MM.1S (cell line): ENCODE measurements at regions not wholly inside any gene's neighbourhood (a gene's known extent, or its start where the extent isn't known, plus 50 kb on each side); places are given as distances from the start of the nearest gene placed in this dataset.

Experiments used
- EZH2 ChIP-seq: fragments of 300-600 bp; sonication (generic); optimal IDR thresholded peaks from 2 replicates; pipeline ENCODE3; 2017; ENCODE audit warnings: low read depth, mild to moderate bottlenecking, antibody characterized with exemption, low read length, mixed read lengths
- TF ChIP-seq, protein P1 (sequence below): fragments of 300-600 bp; sonication (generic); IDR thresholded peaks from 2 replicates; pipeline ENCODE4 v1.5.1; 2016; ENCODE audit warnings: antibody characterized with exemption, low read length, mixed read lengths

DNA sequence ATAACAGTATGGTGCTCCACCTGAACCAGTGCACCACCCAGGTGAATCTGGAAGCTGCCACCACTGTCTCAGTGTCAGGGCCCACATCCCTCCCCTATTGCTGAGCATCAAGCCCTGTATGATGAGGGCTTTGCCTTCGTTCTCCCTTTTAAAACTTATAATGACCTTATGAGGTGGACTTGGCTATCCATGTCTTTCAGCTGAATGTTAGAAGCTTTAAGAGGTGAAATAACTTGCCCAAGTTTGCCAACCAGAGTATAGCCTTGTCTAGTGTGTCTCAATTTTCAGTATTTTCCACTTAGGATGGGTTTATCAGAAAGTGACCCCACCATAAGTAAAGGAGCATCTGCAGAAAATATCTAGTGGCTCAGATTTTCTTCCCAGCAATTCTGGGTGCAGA, 87.8 kb downstream of the SHOX2 start:
- TF ChIP-seq, protein P1, sequence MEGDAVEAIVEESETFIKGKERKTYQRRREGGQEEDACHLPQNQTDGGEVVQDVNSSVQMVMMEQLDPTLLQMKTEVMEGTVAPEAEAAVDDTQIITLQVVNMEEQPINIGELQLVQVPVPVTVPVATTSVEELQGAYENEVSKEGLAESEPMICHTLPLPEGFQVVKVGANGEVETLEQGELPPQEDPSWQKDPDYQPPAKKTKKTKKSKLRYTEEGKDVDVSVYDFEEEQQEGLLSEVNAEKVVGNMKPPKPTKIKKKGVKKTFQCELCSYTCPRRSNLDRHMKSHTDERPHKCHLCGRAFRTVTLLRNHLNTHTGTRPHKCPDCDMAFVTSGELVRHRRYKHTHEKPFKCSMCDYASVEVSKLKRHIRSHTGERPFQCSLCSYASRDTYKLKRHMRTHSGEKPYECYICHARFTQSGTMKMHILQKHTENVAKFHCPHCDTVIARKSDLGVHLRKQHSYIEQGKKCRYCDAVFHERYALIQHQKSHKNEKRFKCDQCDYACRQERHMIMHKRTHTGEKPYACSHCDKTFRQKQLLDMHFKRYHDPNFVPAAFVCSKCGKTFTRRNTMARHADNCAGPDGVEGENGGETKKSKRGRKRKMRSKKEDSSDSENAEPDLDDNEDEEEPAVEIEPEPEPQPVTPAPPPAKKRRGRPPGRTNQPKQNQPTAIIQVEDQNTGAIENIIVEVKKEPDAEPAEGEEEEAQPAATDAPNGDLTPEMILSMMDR = no peak
- TF ChIP-seq EZH2 = no peak
